NCI-H1417 (cell line): ENCODE measurements at regions not wholly inside any gene's neighbourhood (a gene's known extent, or its start where the extent isn't known, plus 50 kb on each side); places are given as distances from the start of the nearest gene placed in this dataset.

Source experiments
- DNase-seq, 3 experiments: peaks; one replicate each; lab custom pipeline; 2025; lab: John Stamatoyannopoulos, UW

GRCh38 chr5:61953913-61954312 is 352.1 kb upstream of the KIF2A start:
- no peak for DNase-seq

- no peak for DNase-seq
Observed at GRCh38 chr5:61964201-61964600, 341.8 kb upstream of the KIF2A start.

DNA sequence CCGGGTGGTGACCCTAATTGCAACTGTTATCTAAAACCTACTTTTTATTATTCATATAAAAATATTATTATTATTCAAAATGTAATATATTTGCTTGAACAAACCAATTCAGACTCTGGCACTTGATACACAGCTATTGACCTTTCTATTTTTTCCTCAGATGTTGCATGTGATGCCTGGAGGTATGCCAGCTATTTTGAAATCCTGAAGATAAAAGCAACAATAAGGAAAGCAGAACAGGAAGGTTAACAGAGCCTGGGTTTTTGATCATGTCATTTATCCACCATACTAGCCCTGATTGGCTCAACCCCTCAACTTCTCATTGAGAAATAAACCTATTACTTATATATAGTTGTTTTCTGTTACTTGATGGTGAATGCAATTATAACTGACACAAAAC is 340.9 kb upstream of the KIF2A start:
- no peak for DNase-seq

- DNase-seq, result no peak
Observed at GRCh38 chr5:61965490-61965889, 340.5 kb upstream of the KIF2A start.

- DNase-seq, result no peak
Observed at GRCh38 chr5:61966296-61966955, 339.6 kb upstream of the KIF2A start.

GRCh38 chr5:61966997-61967396 is 339.0 kb upstream of the KIF2A start:
- peak in 2 of 3 experiments; percentile 9 to 72 for DNase-seq

DNA sequence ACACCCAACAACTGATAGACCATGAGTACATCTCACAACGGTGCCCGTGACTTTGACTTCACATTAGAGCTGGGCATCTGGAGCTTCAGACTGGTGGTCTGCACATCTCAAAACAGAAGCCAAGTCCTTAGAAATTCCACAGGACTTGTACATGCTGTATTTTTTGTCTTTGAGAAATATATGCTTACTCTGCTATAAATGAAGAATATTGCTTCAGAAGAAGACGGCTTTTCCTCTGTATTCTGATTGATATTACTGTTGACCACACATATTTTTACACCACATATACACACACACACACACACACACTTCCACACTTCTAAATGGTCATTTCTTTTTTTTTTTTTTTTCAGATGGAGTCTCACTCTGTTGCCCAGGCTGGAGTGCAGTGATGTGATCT is 338.3 kb upstream of the KIF2A start:
- no peak for DNase-seq

DNA sequence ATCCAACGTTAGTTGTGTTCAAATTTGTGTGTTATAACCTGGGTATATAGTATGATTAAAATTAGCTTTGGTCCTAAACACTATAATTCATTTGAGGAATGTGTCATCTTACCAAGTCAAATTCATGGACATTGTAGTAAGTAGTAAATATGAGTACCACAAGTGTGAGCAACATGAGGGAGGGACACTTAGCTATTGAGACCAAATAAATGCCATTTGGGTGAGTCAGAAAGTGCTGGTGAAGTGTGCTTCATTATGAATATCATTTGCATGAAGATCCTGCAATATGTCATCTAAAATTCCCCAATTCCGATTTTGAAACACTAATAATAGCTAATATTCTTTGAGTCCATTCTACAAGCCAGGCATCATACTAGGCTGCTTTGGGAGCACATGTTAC is 336.7 kb upstream of the KIF2A start:
- DNase-seq, result no peak

DNA sequence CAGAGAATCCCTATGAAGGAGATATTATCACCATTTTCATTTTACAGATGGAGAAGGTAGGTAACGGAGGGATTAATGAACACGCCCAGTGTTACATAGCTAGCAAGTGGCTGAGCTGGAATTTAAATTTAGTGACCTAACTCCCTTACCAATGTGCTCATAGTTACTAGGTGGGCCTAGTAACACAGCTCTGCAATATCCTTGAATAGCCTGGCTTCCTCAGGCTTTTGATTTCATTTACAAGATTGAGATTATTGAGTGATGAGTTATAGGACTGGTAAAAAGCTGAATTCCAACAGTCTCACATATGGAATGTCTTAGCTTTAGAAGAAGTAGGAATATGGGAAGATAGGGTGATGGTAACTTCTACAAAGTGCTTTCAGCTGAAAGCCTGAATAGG is 336.3 kb upstream of the KIF2A start:
- DNase-seq, result no peak

GRCh38 chr5:61970218-61970617 is 335.8 kb upstream of the KIF2A start:
- DNase-seq, result no peak

- DNase-seq, result no peak
Observed at GRCh38 chr5:61974680-61975079, 331.3 kb upstream of the KIF2A start.

DNA sequence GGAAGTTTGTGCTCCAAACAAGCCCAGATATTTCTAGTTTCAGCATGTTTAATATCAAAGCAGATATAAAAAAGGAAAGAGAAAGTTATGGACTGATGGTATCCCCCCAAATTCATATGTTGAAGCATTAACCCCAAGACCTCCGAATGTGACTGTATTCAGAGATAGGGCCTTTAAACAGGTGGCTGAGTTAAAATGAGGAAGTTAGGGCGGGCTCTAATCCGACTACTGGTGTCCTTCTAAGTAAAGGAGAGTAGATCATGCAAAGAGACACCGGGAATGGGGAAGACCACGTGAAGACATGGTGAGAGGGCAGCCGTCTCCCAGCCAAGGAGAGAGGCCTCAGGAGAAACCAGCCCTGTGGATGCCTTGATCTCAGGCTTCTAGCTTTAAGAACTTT is 324.1 kb upstream of the KIF2A start:
- no peak for DNase-seq

DNA sequence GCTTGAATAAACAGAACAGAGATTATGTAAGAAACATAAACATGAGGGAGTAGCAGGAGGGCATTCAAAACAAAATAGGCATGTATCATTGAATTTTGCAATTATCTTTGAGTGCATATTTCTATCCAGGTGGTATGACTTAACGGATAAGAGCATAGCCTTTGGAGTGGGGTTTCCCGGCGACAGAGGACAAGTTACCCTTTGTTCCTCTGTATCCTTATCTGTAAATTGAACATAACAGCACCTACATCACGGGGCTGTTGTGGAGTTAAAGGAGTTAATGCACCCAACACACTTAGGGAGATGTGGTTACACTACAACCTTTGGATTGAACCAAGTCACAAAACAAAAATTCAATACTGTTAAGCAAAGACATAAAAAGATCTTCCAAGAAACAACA is 314.6 kb upstream of the KIF2A start:
- peak; percentile 19 to 37 (median 29) for DNase-seq

DNA sequence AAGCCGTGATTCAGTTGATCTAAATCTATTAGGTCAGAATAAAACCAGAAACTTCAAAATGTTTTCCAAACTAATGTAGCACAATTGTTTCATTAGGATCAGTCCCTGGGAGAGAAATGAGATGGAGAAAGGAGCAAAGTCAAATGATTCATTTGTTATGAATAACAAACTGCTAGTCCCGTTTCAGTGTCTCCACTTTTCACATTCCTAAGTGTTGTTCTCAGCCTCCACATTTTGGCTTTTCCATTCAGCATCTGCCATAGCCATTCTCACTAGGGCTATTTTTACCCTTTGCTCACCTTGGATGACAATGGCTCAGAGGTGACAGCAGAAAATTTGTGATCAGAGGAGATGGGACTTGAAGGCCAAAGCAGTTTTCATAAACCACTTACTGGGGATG is 314.1 kb upstream of the KIF2A start:
- DNase-seq, result no peak

GRCh38 chr5:61993295-61993927 is 312.6 kb upstream of the KIF2A start:
- no peak for DNase-seq

- no peak for DNase-seq
Observed at GRCh38 chr5:61994171-61994570, 311.8 kb upstream of the KIF2A start.

DNA sequence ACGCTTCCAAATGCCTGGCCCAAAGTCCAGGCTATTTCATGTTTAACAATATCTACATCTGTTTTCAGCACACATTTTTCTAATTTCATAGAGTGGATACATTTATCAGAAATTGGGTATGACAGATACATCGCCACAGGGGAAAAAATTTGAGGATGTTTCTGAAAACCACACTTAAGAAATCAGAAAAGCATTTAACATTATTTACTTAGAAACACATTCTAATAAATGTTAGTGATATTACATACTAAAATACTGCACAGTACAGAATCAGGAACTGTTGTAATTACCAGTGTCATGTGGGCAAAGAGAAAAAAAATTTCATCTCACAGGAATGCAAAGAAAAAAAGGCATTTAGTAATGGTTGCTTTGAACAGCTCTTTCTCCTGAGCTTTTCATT is 310.5 kb upstream of the KIF2A start:
- DNase-seq, result no peak

- no peak for DNase-seq
Observed at GRCh38 chr5:61999371-61999770, 306.6 kb upstream of the KIF2A start.

DNA sequence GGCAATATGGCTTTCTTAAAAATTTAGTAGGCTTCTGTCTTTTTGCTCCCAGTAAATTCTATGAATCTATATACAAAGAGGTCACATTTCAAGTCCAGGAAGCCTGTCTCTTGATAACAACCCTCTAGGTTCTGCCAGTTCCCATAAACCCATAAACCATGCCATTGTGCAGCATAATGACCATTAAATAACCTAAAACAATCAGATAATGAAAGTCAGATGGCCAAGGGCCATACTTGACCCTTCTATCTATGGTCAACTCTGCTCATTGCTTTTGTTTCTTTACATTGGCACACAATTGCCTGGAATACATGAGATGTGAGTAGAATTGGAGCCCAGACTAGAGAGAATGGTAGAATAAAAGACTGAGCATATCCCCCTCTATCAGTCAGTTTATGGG is 305.4 kb upstream of the KIF2A start:
- no peak for DNase-seq

DNA sequence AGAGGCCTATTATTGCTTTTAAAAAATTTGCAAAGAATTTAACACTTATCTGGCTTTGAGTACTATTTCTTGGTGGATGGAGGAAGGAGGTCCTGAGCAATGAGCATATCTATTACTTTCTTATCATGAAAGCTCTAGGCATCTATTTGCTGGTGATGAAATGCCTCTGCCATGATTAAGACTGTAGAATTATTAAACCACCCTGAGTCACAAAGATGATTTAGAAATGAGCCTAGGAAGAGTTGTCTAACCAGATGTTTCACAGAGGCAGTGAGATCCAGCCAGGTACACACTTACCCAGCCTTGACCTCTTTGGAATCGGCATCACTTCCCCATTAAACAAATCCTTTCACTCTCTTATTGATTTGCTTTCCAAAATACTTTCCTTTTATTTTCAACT is 304.4 kb upstream of the KIF2A start:
- DNase-seq, result no peak

DNA sequence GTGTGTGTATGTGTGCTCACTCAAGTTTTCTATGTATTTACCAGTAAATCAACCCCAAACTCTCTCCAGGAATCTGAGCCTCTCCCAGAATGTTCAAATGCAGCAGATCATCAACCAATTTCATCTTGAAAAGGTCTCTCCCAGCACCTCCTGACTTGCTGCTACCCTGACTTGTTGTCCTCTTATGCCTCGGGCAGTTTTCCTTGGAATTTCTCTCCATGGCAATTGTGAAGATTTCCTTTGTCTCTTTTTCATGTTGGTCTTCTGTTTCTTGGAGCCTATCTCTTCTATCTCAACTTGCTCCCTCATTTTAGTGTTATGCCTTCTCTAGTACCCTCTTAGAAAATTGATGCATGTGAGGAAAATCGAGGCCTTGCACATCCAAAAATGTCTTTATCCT is 303.6 kb upstream of the KIF2A start:
- no peak for DNase-seq

DNA sequence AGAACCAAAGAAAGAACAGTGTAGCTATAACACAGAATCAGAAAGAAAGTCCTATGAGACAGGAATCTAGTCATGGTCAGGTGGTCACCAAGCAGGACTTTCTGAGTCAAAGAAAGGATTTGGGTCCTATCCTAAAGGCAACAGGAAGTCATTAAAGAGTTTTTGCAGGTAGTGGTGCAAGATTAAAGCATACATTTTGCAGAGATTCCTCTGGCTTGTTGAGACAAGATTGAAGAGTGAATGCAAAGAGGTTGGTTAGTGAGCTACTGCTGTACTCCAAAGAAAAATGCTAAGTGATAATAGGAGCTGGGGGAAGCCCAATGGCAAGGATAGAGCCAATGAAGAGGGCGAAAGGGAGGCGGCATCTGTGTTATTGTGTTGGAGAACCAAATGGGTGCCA is 300.5 kb upstream of the KIF2A start:
- no peak for DNase-seq

GRCh38 chr5:62007457-62007856 is 298.5 kb upstream of the KIF2A start:
- DNase-seq, result no peak

DNA sequence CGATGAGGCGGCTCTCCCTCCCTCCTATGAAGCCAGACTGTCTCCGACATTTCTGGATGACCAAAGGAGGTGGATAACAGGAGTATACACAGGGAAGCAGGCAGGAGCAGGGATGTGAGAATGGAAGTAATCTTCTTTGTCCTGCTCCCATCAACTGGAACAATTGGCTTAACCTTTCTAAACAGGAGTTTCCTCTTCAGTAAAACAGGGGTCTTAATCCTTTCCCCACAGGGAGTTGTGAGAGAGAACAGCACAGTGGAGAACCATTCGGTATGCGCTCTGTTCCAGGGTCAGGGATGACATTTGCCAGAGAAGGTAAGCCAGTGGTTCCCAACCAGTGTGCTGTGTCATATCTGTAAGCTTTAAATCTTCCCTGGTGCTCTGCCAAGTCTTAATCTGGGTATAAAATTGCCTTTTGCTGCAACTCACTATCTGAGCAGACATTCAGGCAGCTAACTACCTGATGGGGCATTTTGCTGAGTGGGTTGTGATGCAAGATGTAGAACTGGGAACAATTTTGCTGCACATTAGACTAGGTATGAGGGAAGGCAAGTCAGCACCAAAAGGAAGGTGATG is 294.8 kb upstream of the KIF2A start:
- DNase-seq, result no peak
